ENCODE measurements at regions not wholly inside any gene's neighbourhood (a gene's known extent, or its start where the extent isn't known, plus 50 kb on each side); places are given as distances from the start of the nearest gene placed in this dataset.
A peak's percentile ranks its signal among the peaks of the same experiment; 100 is the strongest.

- no peak overlapping the region for H3K27ac Mint-ChIP-seq
- no peaks in the 10 kb centered on the region for H3K27me3 Mint-ChIP-seq
- H3K36me3 Mint-ChIP-seq = no peaks in the 10 kb centered on the region
- no peaks in the 10 kb centered on the region for H3K4me1 Mint-ChIP-seq
- peak overlapping the region in 1 of 4 donors; percentile 24 for H3K4me3 Mint-ChIP-seq
- H3K9me3 Mint-ChIP-seq = peaks cover 0 to 11% (median 4%) of the 10 kb centered on the region in 3 donors
Observed at GRCh38 chr6:23620911-23621401, 505.1 kb upstream of the NRSN1 start.

GRCh38 chr6:23630726-23631635 lies 495.0 kb upstream of the NRSN1 start:
- Mint-ChIP-seq H3K4me1 (no peaks in the 10 kb centered on the region), H3K9me3 (peaks cover 2 to 4% (median 2%) of the 10 kb centered on the region in 3 donors), H3K27ac (no peak overlapping the region), H3K36me3 (no peaks in the 10 kb centered on the region), H3K27me3 (no peaks in the 10 kb centered on the region), H3K4me3 (no peak overlapping the region)

- Mint-ChIP-seq H3K9me3 (peaks cover 2 to 4% (median 3%) of the 10 kb centered on the region in 3 donors), H3K4me3 (no peak overlapping the region), H3K4me1 (no peaks in the 10 kb centered on the region), H3K27me3 (no peaks in the 10 kb centered on the region), H3K36me3 (no peaks in the 10 kb centered on the region), H3K27ac (no peak overlapping the region)
Observed at GRCh38 chr6:23633996-23634395, 492.0 kb upstream of the NRSN1 start.

- Mint-ChIP-seq H3K27ac (no peak overlapping the region), H3K4me3 (no peak overlapping the region), H3K9me3 (peaks cover 2 to 4% (median 3%) of the 10 kb centered on the region in 3 donors), H3K4me1 (no peaks in the 10 kb centered on the region), H3K27me3 (no peaks in the 10 kb centered on the region), H3K36me3 (no peaks in the 10 kb centered on the region)
Observed at GRCh38 chr6:23635150-23635549, 490.9 kb upstream of the NRSN1 start.

GRCh38 chr6:23637296-23637695 lies 488.7 kb upstream of the NRSN1 start:
- no peaks in the 10 kb centered on the region for H3K36me3 Mint-ChIP-seq
- H3K27ac Mint-ChIP-seq = no peak overlapping the region
- H3K4me3 Mint-ChIP-seq = no peak overlapping the region
- H3K9me3 Mint-ChIP-seq = peaks cover 2 to 3% (median 2%) of the 10 kb centered on the region in 3 donors
- H3K4me1 Mint-ChIP-seq = no peaks in the 10 kb centered on the region
- no peaks in the 10 kb centered on the region for H3K27me3 Mint-ChIP-seq

GRCh38 chr6:23642849-23643248 lies 483.2 kb upstream of the NRSN1 start:
- Mint-ChIP-seq H3K9me3 (peaks cover 0 to 3% (median 0%) of the 10 kb centered on the region in 3 donors), H3K4me1 (no peaks in the 10 kb centered on the region), H3K4me3 (no peak overlapping the region)

GRCh38 chr6:23647045-23647444 lies 479.0 kb upstream of the NRSN1 start:
- H3K9me3 Mint-ChIP-seq = peaks cover 0 to 3% (median 2%) of the 10 kb centered on the region in 3 donors
- H3K27me3 Mint-ChIP-seq = no peaks in the 10 kb centered on the region
- H3K36me3 Mint-ChIP-seq = no peaks in the 10 kb centered on the region
- no peak overlapping the region for H3K27ac Mint-ChIP-seq
- H3K4me3 Mint-ChIP-seq = no peak overlapping the region
- no peaks in the 10 kb centered on the region for H3K4me1 Mint-ChIP-seq

More at GRCh38 chr6:23642849-23643248, 483.2 kb upstream of the NRSN1 start:
- H3K36me3 Mint-ChIP-seq = no peaks in the 10 kb centered on the region
- no peaks in the 10 kb centered on the region for H3K27me3 Mint-ChIP-seq
- no peak overlapping the region for H3K27ac Mint-ChIP-seq

- Mint-ChIP-seq H3K9me3 (peaks cover 0 to 3% (median 0%) of the 10 kb centered on the region in 3 donors), H3K27me3 (no peaks in the 10 kb centered on the region), H3K27ac (no peak overlapping the region), H3K36me3 (no peaks in the 10 kb centered on the region), H3K4me3 (no peak overlapping the region), H3K4me1 (no peaks in the 10 kb centered on the region)
Observed at GRCh38 chr6:23650676-23651075, 475.3 kb upstream of the NRSN1 start.

GRCh38 chr6:23654745-23655144 lies 471.3 kb upstream of the NRSN1 start:
- Mint-ChIP-seq H3K36me3 (peaks cover under 1% of the 10 kb centered on the region), H3K9me3 (peaks cover 0 to 8% (median 0%) of the 10 kb centered on the region in 3 donors), H3K27ac (no peak overlapping the region), H3K4me3 (no peak overlapping the region), H3K4me1 (no peaks in the 10 kb centered on the region), H3K27me3 (no peaks in the 10 kb centered on the region)

- no peak overlapping the region for H3K4me3 Mint-ChIP-seq
- H3K27me3 Mint-ChIP-seq = no peaks in the 10 kb centered on the region
- peaks cover 0 to 10% (median 2%) of the 10 kb centered on the region in 3 donors for H3K9me3 Mint-ChIP-seq
- no peak overlapping the region for H3K27ac Mint-ChIP-seq
- peaks cover 2% of the 10 kb centered on the region for H3K36me3 Mint-ChIP-seq
- no peaks in the 10 kb centered on the region for H3K4me1 Mint-ChIP-seq
Observed at GRCh38 chr6:23655525-23655924, 470.5 kb upstream of the NRSN1 start.

- Mint-ChIP-seq H3K4me1 (no peaks in the 10 kb centered on the region), H3K36me3 (peaks cover 2% of the 10 kb centered on the region), H3K27ac (no peak overlapping the region), H3K27me3 (no peaks in the 10 kb centered on the region), H3K9me3 (peaks cover 0 to 9% (median 2%) of the 10 kb centered on the region in 3 donors), H3K4me3 (no peak overlapping the region)
Observed at GRCh38 chr6:23656255-23657194, 469.5 kb upstream of the NRSN1 start.

GRCh38 chr6:23659125-23659524 lies 466.9 kb upstream of the NRSN1 start:
- Mint-ChIP-seq H3K27me3 (no peaks in the 10 kb centered on the region), H3K4me1 (no peaks in the 10 kb centered on the region), H3K36me3 (peaks cover 3% of the 10 kb centered on the region), H3K9me3 (peaks cover 0 to 7% (median 4%) of the 10 kb centered on the region in 3 donors), H3K27ac (no peak overlapping the region), H3K4me3 (no peak overlapping the region)

- H3K4me3 Mint-ChIP-seq = no peak overlapping the region
- H3K27me3 Mint-ChIP-seq = no peaks in the 10 kb centered on the region
- H3K9me3 Mint-ChIP-seq = peaks cover 0 to 13% (median 5%) of the 10 kb centered on the region in 3 donors
- H3K27ac Mint-ChIP-seq = no peak overlapping the region
- no peaks in the 10 kb centered on the region for H3K4me1 Mint-ChIP-seq
- H3K36me3 Mint-ChIP-seq = peaks cover 3% of the 10 kb centered on the region
Observed at GRCh38 chr6:23661549-23661948, 464.5 kb upstream of the NRSN1 start.

GRCh38 chr6:23663096-23663495 lies 462.9 kb upstream of the NRSN1 start:
- Mint-ChIP-seq H3K9me3 (peaks cover 0 to 24% (median 9%) of the 10 kb centered on the region in 3 donors), H3K4me3 (no peak overlapping the region), H3K36me3 (peaks cover 3% of the 10 kb centered on the region), H3K27ac (no peak overlapping the region), H3K4me1 (no peaks in the 10 kb centered on the region), H3K27me3 (no peaks in the 10 kb centered on the region)

- no peaks in the 10 kb centered on the region for H3K4me1 Mint-ChIP-seq
- H3K27ac Mint-ChIP-seq = no peak overlapping the region
Observed at GRCh38 chr6:23663652-23664051, 462.4 kb upstream of the NRSN1 start.

More at GRCh38 chr6:23663652-23664051, 462.4 kb upstream of the NRSN1 start:
- Mint-ChIP-seq H3K36me3 (peaks cover 3% of the 10 kb centered on the region), H3K27me3 (no peaks in the 10 kb centered on the region), H3K4me3 (no peak overlapping the region), H3K9me3 (peaks cover 1 to 24% (median 14%) of the 10 kb centered on the region in 3 donors)
